Stimulated activated CD4-positive, alpha-beta T cell treated with anti-CD3 and anti-CD28 coated beads, TNF-alpha, amount 100 ng/mL, for 1 hour (primary cell): ENCODE measurements at regions not wholly inside any gene's neighbourhood (a gene's known extent, or its start where the extent isn't known, plus 50 kb on each side); places are given as distances from the start of the nearest gene placed in this dataset.

Source experiments
- DNase-seq, 3 donors: peaks; one replicate each; pipeline ENCODE4 v3.0.0-alpha.2; 2020; ENCODE audit warnings: low read depth in 3 of 3, low spot score in 1 of 3

GRCh38 chr22:48155446-48155845, 1393.0 kb downstream of the TBC1D22A start:
- DNase-seq: no peak

- DNase-seq: no peak
Measured at GRCh38 chr22:48154943-48155240, 1392.4 kb downstream of the TBC1D22A start.

GRCh38 chr22:48154169-48154942, 1391.9 kb downstream of the TBC1D22A start:
- no peak for DNase-seq

GRCh38 chr22:48153726-48154125, 1391.3 kb downstream of the TBC1D22A start:
- DNase-seq: no peak

GRCh38 chr22:48152916-48153315, 1390.5 kb downstream of the TBC1D22A start:
- DNase-seq: no peak

- no peak for DNase-seq
Measured at GRCh38 chr22:48152164-48152775, 1389.8 kb downstream of the TBC1D22A start.

- no peak for DNase-seq
Measured at GRCh38 chr22:48151641-48152040, 1389.2 kb downstream of the TBC1D22A start.

- DNase-seq: no peak
Measured at GRCh38 chr22:48147831-48148230, 1385.4 kb downstream of the TBC1D22A start.

GRCh38 chr22:48147404-48147803, 1385.0 kb downstream of the TBC1D22A start:
- DNase-seq: no peak

GRCh38 chr22:48146426-48146825, 1384.0 kb downstream of the TBC1D22A start:
- no peak for DNase-seq

- no peak for DNase-seq
Measured at GRCh38 chr22:48145738-48146137, 1383.3 kb downstream of the TBC1D22A start.

GRCh38 chr22:48144318-48144717, 1381.9 kb downstream of the TBC1D22A start:
- no peak for DNase-seq

GRCh38 chr22:48143856-48144255, 1381.4 kb downstream of the TBC1D22A start:
- DNase-seq: no peak

GRCh38 chr22:48142388-48142787, 1379.9 kb downstream of the TBC1D22A start:
- no peak for DNase-seq

- no peak for DNase-seq
Measured at GRCh38 chr22:48141301-48141700, 1378.9 kb downstream of the TBC1D22A start.

GRCh38 chr22:48140261-48140813, 1377.9 kb downstream of the TBC1D22A start:
- DNase-seq: no peak

GRCh38 chr22:48139776-48140175, 1377.3 kb downstream of the TBC1D22A start:
- no peak for DNase-seq

GRCh38 chr22:48138855-48139254, 1376.4 kb downstream of the TBC1D22A start:
- no peak for DNase-seq

- DNase-seq: no peak
Measured at GRCh38 chr22:48138427-48138826, 1376.0 kb downstream of the TBC1D22A start.

GRCh38 chr22:48137640-48138039, 1375.2 kb downstream of the TBC1D22A start:
- no peak for DNase-seq

- no peak for DNase-seq
Measured at GRCh38 chr22:48135592-48135991, 1373.1 kb downstream of the TBC1D22A start.

GRCh38 chr22:48125416-48125815, 1363.0 kb downstream of the TBC1D22A start:
- DNase-seq: no peak

- DNase-seq: no peak
Measured at GRCh38 chr22:48121984-48122383, 1359.5 kb downstream of the TBC1D22A start.
